DOHH2 (cell line): ENCODE measurements at regions not wholly inside any gene's neighbourhood (a gene's known extent, or its start where the extent isn't known, plus 50 kb on each side); places are given as distances from the start of the nearest gene placed in this dataset.
"Not testable (repeated sequence)": the region's sequence is repeated elsewhere in the genome, so short reads cannot be mapped to it uniquely, and the experiment has no call there.

Source experiments
- H3F3A ChIP-seq: fragments of 200-600 bp; sonication (generic), shearing (Covaris generic); 2 replicates; pipeline ENCODE4 v1.6.0; 2016; ENCODE audit warnings: antibody characterized with exemption, mild to moderate bottlenecking; ENCODE audit not compliant: control insufficient read depth, insufficient read depth
- H3K27ac ChIP-seq: fragments of 200-600 bp; sonication (generic); 2 replicates; pipeline ENCODE4 v1.5.1; 2014; ENCODE audit warnings: low read depth, mild to moderate bottlenecking, low read length, moderate library complexity
- H3K27me3 ChIP-seq: fragments of 200-600 bp; sonication (generic); 2 replicates; pipeline ENCODE4 v1.6.1; 2014; ENCODE audit warnings: mild to moderate bottlenecking, low read length, mixed read lengths; ENCODE audit not compliant: control insufficient read depth
- H3K36me3 ChIP-seq: fragments of 200-600 bp; sonication (generic); 2 replicates; pipeline ENCODE4 v1.6.1; 2014; ENCODE audit warnings: mild to moderate bottlenecking, low read length, moderate library complexity, mixed read lengths; ENCODE audit not compliant: control insufficient read depth
- H3K4me1 ChIP-seq: fragments of 200-600 bp; sonication (generic); 2 replicates; pipeline ENCODE4 v1.6.1; 2014; ENCODE audit warnings: mild to moderate bottlenecking, low read length, mixed read lengths; ENCODE audit not compliant: control insufficient read depth
- H3K4me2 ChIP-seq: fragments of 200-600 bp; sonication (generic); 2 replicates; pipeline ENCODE4 v1.6.0; 2014; ENCODE audit warnings: mild to moderate bottlenecking, low read length, moderate library complexity
- H3K4me3 ChIP-seq: fragments of 200-600 bp; sonication (generic); 2 replicates; pipeline ENCODE4 v1.5.1; 2014; ENCODE audit warnings: mild to moderate bottlenecking, low read length, mixed read lengths
- H3K79me2 ChIP-seq: fragments of 200-600 bp; sonication (generic); 2 replicates; pipeline ENCODE4 v1.6.1; 2014; ENCODE audit warnings: mild to moderate bottlenecking, low read length, mixed read lengths; ENCODE audit not compliant: control insufficient read depth
- H3K9me2 ChIP-seq: fragments of 200-600 bp; sonication (generic); replicated peaks from 2 replicates; pipeline ENCODE4 v1.6.1; 2014; ENCODE audit warnings: mild to moderate bottlenecking, low read length, mixed read lengths; ENCODE audit not compliant: control insufficient read depth
- H3K9me3 ChIP-seq: fragments of 200-600 bp; sonication (generic); 2 replicates; pipeline ENCODE4 v1.6.1; 2014; ENCODE audit warnings: antibody characterized with exemption, low read length, mixed read lengths; ENCODE audit not compliant: control insufficient read depth, insufficient read depth
- H4K20me1 ChIP-seq: fragments of 200-600 bp; sonication (generic); 2 replicates; pipeline ENCODE4 v1.6.0; 2014; ENCODE audit warnings: low read depth, mild to moderate bottlenecking, antibody characterized with exemption, low read length, moderate library complexity; ENCODE audit not compliant: control insufficient read depth, insufficient read depth
- TF ChIP-seq, protein P1 (sequence below): fragments of 200-600 bp; sonication (generic); IDR thresholded peaks from one replicate; pipeline ENCODE4 v1.5.1; 2014; ENCODE audit warnings: antibody characterized with exemption, mild to moderate bottlenecking, low read depth, low read length; ENCODE audit not compliant: poor library complexity, severe bottlenecking

DNA sequence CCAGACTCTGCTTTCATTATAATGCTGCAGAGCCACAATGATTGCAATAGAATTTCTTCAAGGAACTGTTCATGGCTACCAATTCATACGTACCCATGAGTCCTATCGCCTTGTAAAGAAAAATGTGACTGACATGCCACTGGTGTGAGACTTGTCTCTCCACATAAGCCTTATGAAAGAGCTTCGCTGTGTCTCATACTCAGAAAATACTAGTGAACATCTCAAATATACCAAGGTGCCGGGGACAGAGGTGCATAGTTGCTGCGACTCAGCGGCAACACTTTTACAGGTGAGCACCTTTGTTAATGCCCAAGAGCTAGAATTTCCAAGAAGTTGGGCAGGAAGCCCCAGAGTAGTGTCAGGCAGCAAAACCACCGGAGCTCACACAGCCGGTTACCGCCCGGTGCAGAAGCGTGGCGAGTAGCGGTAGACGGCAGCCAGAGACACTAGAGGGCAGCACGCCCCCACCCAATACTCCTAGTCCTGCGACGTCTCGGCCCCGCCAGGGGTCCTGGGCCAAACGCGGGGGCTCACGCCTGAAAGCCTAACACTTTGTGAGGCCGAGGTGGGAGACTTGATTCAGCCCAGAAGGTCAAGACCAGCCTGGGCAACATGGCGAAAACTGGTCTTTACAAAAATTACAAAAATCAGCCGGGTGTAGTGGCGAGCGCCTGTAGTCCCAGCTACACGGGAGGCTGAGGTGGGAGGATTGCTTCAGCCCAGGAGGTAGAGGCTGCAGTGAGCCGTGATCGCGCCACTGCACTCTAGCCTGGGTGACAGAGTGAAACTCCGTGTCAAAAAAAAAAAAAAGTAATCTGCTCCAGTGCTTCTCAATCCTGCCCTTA, 50.5 kb upstream of the CCL21 start:
- not testable (repeated sequence) for H3K36me3 ChIP-seq, H3K9me3 ChIP-seq, H3K4me2 ChIP-seq, H3K79me2 ChIP-seq, H3F3A ChIP-seq, H3K27me3 ChIP-seq, H3K27ac ChIP-seq, H3K4me1 ChIP-seq, H4K20me1 ChIP-seq, H3K9me2 ChIP-seq, H3K4me3 ChIP-seq
- TF ChIP-seq, protein P1, sequence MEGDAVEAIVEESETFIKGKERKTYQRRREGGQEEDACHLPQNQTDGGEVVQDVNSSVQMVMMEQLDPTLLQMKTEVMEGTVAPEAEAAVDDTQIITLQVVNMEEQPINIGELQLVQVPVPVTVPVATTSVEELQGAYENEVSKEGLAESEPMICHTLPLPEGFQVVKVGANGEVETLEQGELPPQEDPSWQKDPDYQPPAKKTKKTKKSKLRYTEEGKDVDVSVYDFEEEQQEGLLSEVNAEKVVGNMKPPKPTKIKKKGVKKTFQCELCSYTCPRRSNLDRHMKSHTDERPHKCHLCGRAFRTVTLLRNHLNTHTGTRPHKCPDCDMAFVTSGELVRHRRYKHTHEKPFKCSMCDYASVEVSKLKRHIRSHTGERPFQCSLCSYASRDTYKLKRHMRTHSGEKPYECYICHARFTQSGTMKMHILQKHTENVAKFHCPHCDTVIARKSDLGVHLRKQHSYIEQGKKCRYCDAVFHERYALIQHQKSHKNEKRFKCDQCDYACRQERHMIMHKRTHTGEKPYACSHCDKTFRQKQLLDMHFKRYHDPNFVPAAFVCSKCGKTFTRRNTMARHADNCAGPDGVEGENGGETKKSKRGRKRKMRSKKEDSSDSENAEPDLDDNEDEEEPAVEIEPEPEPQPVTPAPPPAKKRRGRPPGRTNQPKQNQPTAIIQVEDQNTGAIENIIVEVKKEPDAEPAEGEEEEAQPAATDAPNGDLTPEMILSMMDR = peak; percentile 65
